ENCODE measurements at regions not wholly inside any gene's neighbourhood (a gene's known extent, or its start where the extent isn't known, plus 50 kb on each side); places are given as distances from the start of the nearest gene placed in this dataset.

DNA sequence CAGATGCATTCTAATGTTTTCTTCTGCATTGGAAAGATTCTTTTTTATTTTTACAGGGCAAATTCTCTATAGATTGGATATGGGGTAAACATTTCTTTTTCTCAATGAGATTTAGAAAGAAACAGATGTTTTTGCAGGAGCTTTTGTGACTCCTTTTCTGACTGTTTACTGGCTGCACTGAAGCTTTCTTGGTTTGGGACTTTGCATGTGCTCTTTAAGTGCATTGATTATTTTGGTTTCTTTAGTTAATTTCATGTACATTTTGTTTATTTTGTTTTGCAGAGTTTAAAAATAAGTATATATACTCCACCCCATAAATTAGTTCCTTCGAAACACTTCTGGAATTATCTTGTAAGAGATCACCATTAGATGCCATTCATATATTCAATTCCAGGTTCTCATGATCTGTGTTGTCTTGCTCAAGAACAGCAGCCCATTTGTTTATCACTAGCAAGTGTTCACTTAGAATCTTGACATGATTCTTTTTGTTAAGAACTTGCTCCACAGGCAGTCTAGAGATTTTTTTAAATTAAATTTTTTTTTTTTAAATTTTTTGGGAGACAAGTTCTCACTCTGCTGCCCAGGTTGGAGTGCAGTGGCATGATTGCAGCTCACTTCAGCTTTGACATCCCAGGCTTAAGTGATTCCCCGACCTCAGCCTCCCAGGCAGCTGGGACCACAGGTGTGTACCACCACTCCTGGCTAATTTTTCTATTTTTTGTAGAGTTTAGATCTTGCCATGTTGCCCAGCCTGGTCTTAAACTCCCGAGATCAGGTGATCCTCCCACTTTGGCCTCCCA is 233.7 kb downstream of the MYCN start:
- intact Hi-C loops (cut with DNase I) = no loop called here
- WGBS = 86% methylated on average over 3 of the region's 3 CpGs
- H3K4me3 ChIP-seq = no peak overlapping the region
- no peaks in the 10 kb centered on the region for H3K36me3 ChIP-seq
- H3K4me1 ChIP-seq (replicated peaks) = no peaks in the 10 kb centered on the region
- no peak overlapping the region for H3K27ac ChIP-seq
- TF ChIP-seq POLR2A (IDR thresholded peaks at IDR 0.05) (no peak), POLR2AphosphoS5 (IDR thresholded peaks at IDR 0.05) (no peak)
- TF ChIP-seq, protein P1, sequence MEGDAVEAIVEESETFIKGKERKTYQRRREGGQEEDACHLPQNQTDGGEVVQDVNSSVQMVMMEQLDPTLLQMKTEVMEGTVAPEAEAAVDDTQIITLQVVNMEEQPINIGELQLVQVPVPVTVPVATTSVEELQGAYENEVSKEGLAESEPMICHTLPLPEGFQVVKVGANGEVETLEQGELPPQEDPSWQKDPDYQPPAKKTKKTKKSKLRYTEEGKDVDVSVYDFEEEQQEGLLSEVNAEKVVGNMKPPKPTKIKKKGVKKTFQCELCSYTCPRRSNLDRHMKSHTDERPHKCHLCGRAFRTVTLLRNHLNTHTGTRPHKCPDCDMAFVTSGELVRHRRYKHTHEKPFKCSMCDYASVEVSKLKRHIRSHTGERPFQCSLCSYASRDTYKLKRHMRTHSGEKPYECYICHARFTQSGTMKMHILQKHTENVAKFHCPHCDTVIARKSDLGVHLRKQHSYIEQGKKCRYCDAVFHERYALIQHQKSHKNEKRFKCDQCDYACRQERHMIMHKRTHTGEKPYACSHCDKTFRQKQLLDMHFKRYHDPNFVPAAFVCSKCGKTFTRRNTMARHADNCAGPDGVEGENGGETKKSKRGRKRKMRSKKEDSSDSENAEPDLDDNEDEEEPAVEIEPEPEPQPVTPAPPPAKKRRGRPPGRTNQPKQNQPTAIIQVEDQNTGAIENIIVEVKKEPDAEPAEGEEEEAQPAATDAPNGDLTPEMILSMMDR (IDR thresholded peaks at IDR 0.05) = no peak
- no peaks in the 10 kb centered on the region for H3K9me3 ChIP-seq
- DNase-seq (ENCODE audit: low spot score) = no peak
- no peaks in the 10 kb centered on the region for H3K27me3 ChIP-seq (replicated peaks; ENCODE audit: insufficient read depth)

DNA sequence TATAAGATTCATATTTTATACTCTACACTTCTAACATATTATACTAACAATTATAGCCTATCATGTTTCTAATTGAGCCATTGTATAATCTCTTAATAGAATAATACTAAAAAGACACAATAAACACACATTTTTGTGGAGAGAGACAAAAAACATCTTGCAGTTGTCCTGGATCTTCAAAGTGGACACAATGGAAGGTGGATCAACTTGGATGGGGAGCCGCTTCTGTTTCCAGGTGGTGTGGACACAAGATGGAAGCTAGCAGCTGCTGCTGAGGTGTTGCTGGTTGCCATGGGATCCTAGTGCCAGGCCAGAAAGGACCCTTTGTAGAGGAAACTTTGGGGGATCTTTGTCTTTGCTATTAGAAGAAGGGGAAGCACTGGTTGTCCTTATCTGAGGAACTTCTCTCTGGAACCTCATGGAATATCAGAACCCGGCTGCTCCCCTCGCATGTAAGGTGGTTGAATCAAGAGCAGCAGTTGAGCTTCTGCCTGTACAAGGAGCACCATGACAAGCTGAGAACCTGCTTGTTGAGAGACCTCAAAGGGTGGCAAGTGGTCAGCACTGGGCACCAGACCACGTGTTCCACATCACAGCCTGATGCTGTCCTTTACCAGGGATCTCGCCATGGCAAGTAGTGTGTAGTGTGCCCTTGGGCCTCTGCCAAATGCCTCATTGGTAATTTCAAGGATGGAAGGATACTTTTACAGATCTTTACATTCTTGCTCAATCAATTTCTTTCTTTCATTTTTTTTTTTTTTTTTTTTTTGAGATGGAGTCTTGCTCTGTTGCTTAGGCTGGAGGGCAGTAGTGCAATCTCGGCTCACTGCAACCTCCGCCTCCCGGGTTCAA is 232.2 kb downstream of the MYCN start:
- DNase-seq (ENCODE audit: low spot score) = no peak
- no peaks in the 10 kb centered on the region for H3K9me3 ChIP-seq
- WGBS = 96% methylated on average over 8 of the region's 8 CpGs
- intact Hi-C loops (cut with DNase I) = no loop called here
- H3K27me3 ChIP-seq (replicated peaks; ENCODE audit: insufficient read depth) = no peaks in the 10 kb centered on the region
- no peak overlapping the region for H3K27ac ChIP-seq
- H3K4me3 ChIP-seq = no peak overlapping the region
- H3K4me1 ChIP-seq (replicated peaks) = no peaks in the 10 kb centered on the region
- H3K36me3 ChIP-seq = no peaks in the 10 kb centered on the region
- TF ChIP-seq POLR2AphosphoS5 (IDR thresholded peaks at IDR 0.05) (no peak), POLR2A (IDR thresholded peaks at IDR 0.05) (no peak)
- TF ChIP-seq, protein P1 (IDR thresholded peaks at IDR 0.05) = no peak

DNA sequence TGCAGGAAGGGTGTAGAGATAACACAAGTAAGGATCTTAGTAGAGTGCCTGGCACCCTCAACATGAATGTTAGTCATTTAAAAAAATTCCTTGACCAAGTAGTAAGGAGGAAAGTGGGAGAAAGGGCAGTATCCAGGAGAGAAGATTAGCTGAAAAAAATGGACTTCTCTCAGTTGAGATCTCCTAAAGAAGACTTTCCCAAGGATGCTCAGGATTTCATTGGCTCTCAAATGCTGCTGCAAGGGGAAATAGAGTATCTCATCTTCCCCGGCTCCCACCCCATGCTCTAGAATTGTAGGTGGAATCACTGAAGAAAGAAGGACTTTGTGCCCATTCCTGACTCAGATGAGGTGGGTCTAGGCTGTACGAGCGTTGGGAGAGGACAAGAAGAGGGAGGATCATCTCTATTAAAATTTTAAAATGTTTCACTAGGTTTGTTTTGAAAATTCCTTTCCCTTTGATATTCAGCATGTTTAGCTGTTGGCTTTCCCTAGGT is 231.1 kb downstream of the MYCN start:
- DNase-seq (ENCODE audit: low spot score) = no peak
- TF ChIP-seq POLR2AphosphoS5 (IDR thresholded peaks at IDR 0.05) (no peak), POLR2A (IDR thresholded peaks at IDR 0.05) (no peak)
- TF ChIP-seq, protein P1 (IDR thresholded peaks at IDR 0.05) = no peak
- Histone ChIP-seq H3K9me3 (no peaks in the 10 kb centered on the region), H3K4me1 (replicated peaks) (no peaks in the 10 kb centered on the region), H3K27ac (no peak overlapping the region), H3K4me3 (no peak overlapping the region), H3K27me3 (replicated peaks; ENCODE audit: insufficient read depth) (no peaks in the 10 kb centered on the region), H3K36me3 (no peaks in the 10 kb centered on the region)
- 87% methylated on average over 3 of the region's 3 CpGs for WGBS
- intact Hi-C loops (cut with DNase I) = no loop called here

DNA sequence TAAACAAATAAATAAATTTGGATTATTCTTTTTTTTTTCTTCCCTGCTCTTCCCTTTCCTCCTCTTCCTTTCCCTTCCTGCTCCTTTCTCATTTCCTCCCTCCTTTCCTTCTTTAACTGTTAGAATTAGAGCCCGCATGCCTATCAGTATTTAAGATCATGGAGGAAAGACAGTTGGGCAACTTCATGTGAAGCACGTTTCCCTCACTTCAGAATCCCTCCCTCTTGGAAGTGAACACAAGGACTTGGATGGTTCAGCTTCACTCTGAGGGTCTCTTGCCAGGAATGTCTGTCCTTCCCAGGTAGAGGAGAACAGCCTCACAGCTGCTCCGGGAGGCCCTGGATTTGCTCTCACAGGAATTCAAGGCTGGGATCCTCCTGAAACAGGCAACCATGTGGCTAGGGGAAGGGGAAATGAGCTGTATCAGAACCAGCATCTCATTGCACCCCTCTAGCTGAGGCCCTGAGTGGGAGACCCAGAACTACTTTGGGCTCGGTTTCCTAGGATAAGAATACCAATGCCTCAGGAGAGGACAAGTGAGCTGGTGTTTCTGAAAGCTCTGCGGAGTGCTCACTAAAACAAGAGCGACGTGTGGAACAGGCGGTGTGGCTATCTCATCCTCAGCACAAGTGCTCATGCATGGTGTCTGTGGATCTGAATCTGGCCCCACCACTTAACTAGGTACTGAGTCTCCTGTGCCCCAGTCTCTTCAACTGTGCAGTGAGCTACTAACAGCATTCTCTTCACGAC is 230.5 kb downstream of the MYCN start:
- TF ChIP-seq, protein P1 (IDR thresholded peaks at IDR 0.05) = no peak
- TF ChIP-seq POLR2A (IDR thresholded peaks at IDR 0.05) (no peak), POLR2AphosphoS5 (IDR thresholded peaks at IDR 0.05) (no peak)
- intact Hi-C loops (cut with DNase I) = no loop called here
- 85% methylated on average over 9 of the region's 9 CpGs for WGBS
- H3K27me3 ChIP-seq (replicated peaks; ENCODE audit: insufficient read depth) = no peaks in the 10 kb centered on the region
- no peaks in the 10 kb centered on the region for H3K9me3 ChIP-seq
- H3K27ac ChIP-seq = no peak overlapping the region
- H3K4me1 ChIP-seq (replicated peaks) = no peaks in the 10 kb centered on the region
- H3K36me3 ChIP-seq = no peaks in the 10 kb centered on the region
- DNase-seq (ENCODE audit: low spot score) = no peak
- no peak overlapping the region for H3K4me3 ChIP-seq
